Activated CD8-positive, alpha-beta T cell treated with anti-CD3 and anti-CD28 coated beads for 36 hours (primary cell): ENCODE measurements at regions not wholly inside any gene's neighbourhood (a gene's known extent, or its start where the extent isn't known, plus 50 kb on each side); places are given as distances from the start of the nearest gene placed in this dataset.

Source experiments
- ATAC-seq: fragments of 200-7000 bp; cut with Tn5 transposase; one replicate; pipeline ENCODE4 v1.10.0; 2021; ENCODE audit warnings: mild to moderate bottlenecking, moderate library complexity
- CTCF ChIA-PET: fragments of 350-600 bp; sonication (Branson Sonifier 250); formaldehyde crosslinking; loops from one replicate; lab custom pipeline; 2021; ENCODE audit warnings: antibody characterized with exemption; lab: Charles Lee
- POLR2A ChIA-PET: fragments of 350-600 bp; sonication (Branson Sonifier 250); formaldehyde crosslinking; loops from one replicate; lab custom pipeline; 2021; ENCODE audit warnings: antibody characterized with exemption; lab: Charles Lee
- DNase-seq: peaks from one replicate; pipeline ENCODE4 v3.0.0-alpha.2; 2020
- H3K27ac Mint-ChIP-seq: one replicate; pipeline ENCODE4 v1.8.0; 2021; ENCODE audit warnings: mild to moderate bottlenecking, mixed read lengths
- H3K27me3 Mint-ChIP-seq: one replicate; pipeline ENCODE4 v1.8.0; 2021; ENCODE audit warnings: mixed read lengths
- H3K36me3 Mint-ChIP-seq: one replicate; pipeline ENCODE4 v1.8.0; 2021; ENCODE audit warnings: low read depth, mixed read lengths
- H3K4me1 Mint-ChIP-seq: one replicate; pipeline ENCODE4 v1.8.0; 2021; ENCODE audit warnings: low read depth, mixed read lengths
- H3K4me3 Mint-ChIP-seq: one replicate; pipeline ENCODE4 v1.8.0; 2021; ENCODE audit warnings: mild to moderate bottlenecking, moderate library complexity, mixed read lengths
- H3K9me3 Mint-ChIP-seq: one replicate; pipeline ENCODE4 v1.8.0; 2021; ENCODE audit warnings: mixed read lengths
- CTCF ChIP-seq: fragments of 200-600 bp; IDR thresholded peaks from one replicate; pipeline ENCODE4 v1.8.0; 2022; ENCODE audit warnings: antibody characterized with exemption, mild to moderate bottlenecking
- intact Hi-C: fragments of 100-400 bp; cut with micrococcal nuclease; formaldehyde crosslinking; loops from one replicate; pipeline ENCODE4 v1.10.0; 2022

DNA sequence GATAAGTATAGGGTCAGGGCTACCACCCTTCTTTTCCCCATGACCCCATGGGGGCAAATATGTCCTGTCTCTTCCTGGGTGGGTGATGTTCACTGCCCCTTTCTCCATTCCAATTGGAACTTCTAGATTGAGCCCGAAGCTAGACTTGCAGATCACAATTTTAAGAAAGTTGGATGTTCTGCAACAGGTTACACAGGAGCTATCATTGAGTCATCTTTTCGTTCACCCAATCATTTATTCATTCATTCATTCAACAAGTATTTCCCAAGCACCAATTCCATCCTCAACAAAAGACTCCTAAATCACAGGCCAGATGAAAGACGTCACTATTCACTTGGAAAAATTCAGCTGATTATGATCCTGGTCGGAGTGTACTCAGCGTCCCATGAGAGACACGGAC lies 71.0 kb upstream of the FOXP4 start:
- Mint-ChIP-seq H3K9me3 (no peaks in the 10 kb centered on the region), H3K36me3 (no peaks in the 10 kb centered on the region), H3K27me3 (peaks cover 40% of the 10 kb centered on the region), H3K4me1 (peaks cover 2% of the 10 kb centered on the region), H3K4me3 (no peak overlapping the region), H3K27ac (no peak overlapping the region)
- ChIA-PET POLR2A (no interaction called here), CTCF (interaction anchor here (1.1 kb wide), 1 partner anchor 51 kb away, joined by 3 read pairs; no protein-coding TSS in a partner anchor)
- DNase-seq (no peak), ATAC-seq (no peak)
- TF ChIP-seq CTCF = no peak
- intact Hi-C loops = no loop called here

GRCh38 chr6:41475737-41476357 lies 70.3 kb upstream of the FOXP4 start:
- Mint-ChIP-seq H3K36me3 (no peaks in the 10 kb centered on the region), H3K27ac (no peak overlapping the region), H3K9me3 (no peaks in the 10 kb centered on the region), H3K4me3 (no peak overlapping the region), H3K27me3 (peaks cover 39% of the 10 kb centered on the region), H3K4me1 (peaks cover 2% of the 10 kb centered on the region)
- no peak for TF ChIP-seq CTCF
- CTCF ChIA-PET = interaction anchor here (1.0 to 1.4 kb wide), 3 partner anchors 51 to 116 kb away, joined by 3 to 4 read pairs (median 3); no protein-coding TSS in a partner anchor
- intact Hi-C loops = no loop called here
- POLR2A ChIA-PET = no interaction called here
- ATAC-seq = no peak
- DNase-seq = no peak

DNA sequence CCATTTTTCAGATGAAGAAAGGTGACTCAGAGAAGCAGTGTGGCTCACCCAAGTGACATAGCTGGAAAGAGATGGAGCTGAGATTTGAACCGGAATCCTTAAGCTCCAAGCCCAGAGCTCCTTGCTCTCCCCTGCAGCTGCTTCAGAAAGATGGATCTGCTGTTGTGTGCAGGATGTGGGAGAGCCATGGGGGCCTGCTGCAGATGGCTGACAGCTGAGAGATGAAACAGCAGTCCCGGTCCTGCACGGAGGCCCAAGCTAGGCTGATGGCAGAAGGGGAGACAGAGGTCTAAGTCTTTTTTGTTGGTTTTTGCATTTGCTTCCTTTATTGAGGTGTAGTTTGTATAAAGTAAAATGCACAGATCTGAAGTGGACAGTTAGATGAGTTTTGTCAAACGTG lies 69.8 kb upstream of the FOXP4 start:
- no peaks in the 10 kb centered on the region for H3K9me3 Mint-ChIP-seq
- intact Hi-C loops = no loop called here
- peaks cover 2% of the 10 kb centered on the region for H3K4me1 Mint-ChIP-seq
- no peak overlapping the region for H3K27ac Mint-ChIP-seq
- ChIA-PET POLR2A (no interaction called here), CTCF (interaction anchor here (1.0 to 1.4 kb wide), 2 partner anchors 52 to 115 kb away, joined by 3 to 4 read pairs; no protein-coding TSS in a partner anchor)
- peaks cover 33% of the 10 kb centered on the region for H3K27me3 Mint-ChIP-seq
- no peak overlapping the region for H3K4me3 Mint-ChIP-seq
- DNase-seq (no peak), ATAC-seq (no peak)
- TF ChIP-seq CTCF = no peak
- H3K36me3 Mint-ChIP-seq = no peaks in the 10 kb centered on the region

- CTCF ChIA-PET = no interaction called here
- DNase-seq (no peak), ATAC-seq (no peak)
- Mint-ChIP-seq H3K4me3 (no peak overlapping the region), H3K36me3 (no peaks in the 10 kb centered on the region), H3K9me3 (no peaks in the 10 kb centered on the region), H3K27ac (no peak overlapping the region), H3K4me1 (peaks cover 2% of the 10 kb centered on the region), H3K27me3 (peaks cover 25% of the 10 kb centered on the region)
- TF ChIP-seq CTCF = no peak
- intact Hi-C loops = no loop called here
- POLR2A ChIA-PET = no interaction called here
These were observed 68.6 kb upstream of the FOXP4 start for GRCh38 chr6:41477572-41477971.

DNA sequence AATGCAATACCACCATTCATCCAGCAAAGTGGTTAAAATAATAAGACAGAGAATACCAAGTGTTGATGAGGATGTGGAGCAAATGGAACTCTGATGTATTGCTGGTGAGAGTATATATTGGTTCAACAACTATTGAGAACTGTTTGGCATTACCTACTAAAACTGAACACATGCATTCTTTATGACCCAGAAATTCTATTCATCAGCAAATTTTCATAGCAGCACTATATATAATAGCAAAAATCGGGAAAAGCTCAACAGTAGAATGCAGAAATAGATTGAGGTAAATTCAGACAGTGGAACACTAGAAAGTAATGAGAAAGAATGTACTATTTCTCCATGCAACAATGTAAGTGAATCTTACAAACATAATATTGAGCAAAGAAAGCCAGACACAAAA lies 62.2 kb upstream of the FOXP4 start:
- no peaks in the 10 kb centered on the region for H3K9me3 Mint-ChIP-seq
- no peak for TF ChIP-seq CTCF
- H3K4me1 Mint-ChIP-seq = no peaks in the 10 kb centered on the region
- peaks cover 11% of the 10 kb centered on the region for H3K27me3 Mint-ChIP-seq
- no peak overlapping the region for H3K4me3 Mint-ChIP-seq
- DNase-seq (no peak), ATAC-seq (no peak)
- ChIA-PET CTCF (no interaction called here), POLR2A (no interaction called here)
- H3K27ac Mint-ChIP-seq = no peak overlapping the region
- no peaks in the 10 kb centered on the region for H3K36me3 Mint-ChIP-seq
- intact Hi-C loops = no loop called here
